GM20000 (cell line): ENCODE measurements at regions not wholly inside any gene's neighbourhood (a gene's known extent, or its start where the extent isn't known, plus 50 kb on each side); places are given as distances from the start of the nearest gene placed in this dataset.
A peak's percentile ranks its signal among the peaks of the same experiment; 100 is the strongest.

Source experiments
- DNase-seq: peaks from one replicate; pipeline ENCODE4 v3.0.0; 2012; ENCODE audit warnings: low spot score
- CTCF ChIP-seq: IDR thresholded peaks from 2 replicates; pipeline ENCODE4 v1.5.1; 2012; ENCODE audit warnings: mild to moderate bottlenecking, control low read depth; ENCODE audit errors: extremely low read depth, missing control alignments

DNA sequence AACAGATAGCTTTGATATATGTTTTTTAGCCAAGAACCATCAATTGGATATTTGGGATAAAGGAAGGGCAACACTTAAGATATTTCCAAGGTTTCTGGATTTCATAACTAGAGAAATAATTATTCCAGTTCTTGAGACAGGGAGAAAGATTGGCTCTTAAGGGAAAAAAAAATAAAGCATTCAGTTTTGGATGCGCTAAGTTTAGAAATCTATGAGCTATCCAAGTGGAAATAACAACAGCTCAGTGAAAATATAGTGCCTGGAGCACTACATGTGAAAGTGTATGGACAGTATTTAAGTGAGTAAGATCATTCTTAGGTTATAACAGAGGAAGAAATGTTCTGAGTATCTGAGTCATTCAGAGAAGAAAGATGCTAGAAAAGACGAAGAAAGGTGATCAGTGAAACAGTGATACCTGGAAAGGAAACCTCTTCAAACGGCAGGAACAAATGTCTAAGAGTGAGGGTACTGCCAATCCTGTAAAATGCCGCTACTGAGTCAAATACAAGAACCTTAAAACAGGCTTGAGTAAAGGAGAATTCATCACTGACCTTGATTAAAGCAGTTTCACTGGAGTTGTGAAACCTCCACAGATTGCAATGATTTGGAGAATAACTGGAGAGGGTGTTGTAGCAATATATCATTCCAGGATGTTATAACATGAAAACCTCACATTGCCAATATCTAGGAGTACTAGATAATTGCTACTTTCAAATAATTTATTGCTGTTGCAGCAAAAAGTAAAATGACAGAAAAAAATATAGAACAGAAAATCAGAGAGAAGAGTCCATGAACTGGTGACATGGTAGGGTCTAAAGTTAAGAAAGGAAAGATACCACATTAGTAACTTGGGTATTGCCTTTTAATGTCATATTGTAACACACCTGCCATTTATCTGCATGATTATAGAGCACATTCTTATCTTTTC lies 482.1 kb upstream of the RGS18 start:
- no peak for TF ChIP-seq CTCF
- no peak for DNase-seq

DNA sequence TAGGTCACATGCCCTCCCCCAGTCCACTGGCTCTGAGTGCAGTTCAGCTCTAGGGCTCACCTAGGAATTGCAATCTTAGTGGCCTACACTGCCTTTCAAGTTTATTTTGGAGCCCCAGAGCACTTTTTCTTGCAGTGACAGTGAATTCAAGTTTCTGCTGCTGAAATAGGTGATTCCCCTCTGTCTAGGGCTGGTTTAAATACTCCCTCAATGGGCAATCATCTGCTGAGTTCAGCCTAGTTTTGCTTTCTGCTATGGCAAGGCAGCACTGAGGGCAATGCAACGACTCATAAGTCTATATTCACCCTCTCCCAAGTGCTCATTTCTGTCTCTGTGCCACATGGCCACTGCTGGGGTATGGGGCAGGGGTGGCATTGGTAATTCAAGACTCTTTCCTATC lies 472.6 kb upstream of the RGS18 start:
- no peak for DNase-seq
- no peak for TF ChIP-seq CTCF

- TF ChIP-seq CTCF: no peak
- DNase-seq: no peak
Observed at GRCh38 chr1:191687721-191688120, 470.5 kb upstream of the RGS18 start.

DNA sequence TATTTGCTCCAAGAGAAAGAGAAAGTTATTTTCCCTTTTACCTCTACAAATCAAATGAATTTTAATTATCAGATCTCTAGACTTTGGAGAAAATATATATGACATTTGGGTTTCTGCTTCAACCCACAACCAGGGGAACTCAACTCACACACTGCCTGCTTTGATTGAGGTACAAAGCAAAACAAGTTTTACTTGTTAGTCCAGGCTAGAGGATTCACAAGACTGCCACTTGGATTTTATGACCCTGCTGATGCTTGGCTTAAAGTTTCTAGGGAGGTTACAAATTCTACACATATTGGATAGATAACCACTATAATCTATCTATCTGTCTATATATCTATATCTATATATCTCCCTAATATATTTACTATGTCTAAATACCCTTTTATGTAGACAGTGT lies 467.3 kb upstream of the RGS18 start:
- no peak for DNase-seq
- no peak for TF ChIP-seq CTCF

- no peak for DNase-seq
- TF ChIP-seq CTCF: no peak
Observed at GRCh38 chr1:191693797-191694196, 464.5 kb upstream of the RGS18 start.

DNA sequence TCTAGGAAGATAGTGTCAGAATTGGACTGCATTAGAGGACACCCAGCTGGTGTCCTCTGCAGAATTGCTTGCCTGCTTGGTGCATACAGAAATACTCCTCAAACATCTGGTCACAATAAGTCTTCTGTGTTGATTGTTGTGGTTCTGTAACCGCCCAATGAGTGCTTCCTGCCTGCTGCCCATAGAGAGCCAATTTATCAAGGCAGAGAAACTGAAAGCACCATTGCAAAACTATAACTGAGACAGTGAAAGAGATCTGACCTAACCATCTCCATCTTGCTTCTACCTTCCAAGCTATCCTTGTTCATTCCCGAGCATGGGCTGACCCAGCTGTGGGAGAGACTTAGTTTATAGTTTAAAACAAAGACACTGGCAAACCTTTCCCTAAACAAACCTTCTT lies 462.4 kb upstream of the RGS18 start:
- no peak for TF ChIP-seq CTCF
- peak; percentile 15 for DNase-seq

GRCh38 chr1:191696354-191696753 lies 461.9 kb upstream of the RGS18 start:
- TF ChIP-seq CTCF: no peak
- no peak for DNase-seq
